ENCODE measurements at regions not wholly inside any gene's neighbourhood (a gene's known extent, or its start where the extent isn't known, plus 50 kb on each side); places are given as distances from the start of the nearest gene placed in this dataset.

DNA sequence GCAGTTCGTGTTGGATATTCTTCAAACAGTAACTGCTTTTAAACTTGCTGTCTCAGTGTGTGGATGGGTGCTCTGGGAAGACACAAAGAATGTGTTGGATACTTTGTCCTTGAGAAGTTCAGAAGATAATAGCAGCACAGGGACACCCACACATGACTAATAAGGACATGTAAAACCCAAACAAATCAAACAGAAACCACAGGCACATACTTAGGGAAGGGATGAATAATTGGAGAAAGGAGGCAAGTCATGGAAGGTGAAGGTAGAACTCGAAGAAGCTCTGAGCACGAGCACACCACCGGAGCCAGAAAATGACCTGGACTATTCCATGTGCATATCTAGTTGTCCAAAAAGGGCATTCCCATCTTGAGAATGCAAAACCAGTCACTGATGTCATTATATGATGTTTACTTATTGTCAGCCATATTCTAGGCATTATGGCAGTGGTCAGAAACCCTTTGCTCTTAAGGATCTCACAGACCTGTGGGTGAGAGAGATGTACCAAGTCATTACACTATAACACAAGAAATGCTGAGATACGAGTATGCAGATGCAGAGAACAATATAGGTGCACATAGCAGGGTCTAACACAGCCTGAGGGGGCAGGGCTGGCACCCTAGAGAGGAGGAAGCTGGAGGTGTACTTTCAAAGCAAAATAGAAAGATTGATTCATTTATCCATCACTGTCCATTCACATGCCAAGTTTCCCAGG is 152.9 kb downstream of the PIK3R1 start:
- DNase-seq (no peak), ATAC-seq (ENCODE audit: low FRiP score in 2 of 2) (no peak)
- peaks cover 0 to 4% (median 2%) of the 10 kb centered on the region in 4 donors for H3K4me1 ChIP-seq
- H3K36me3 ChIP-seq, result no peaks in the 10 kb centered on the region
- H3K27ac ChIP-seq, result no peak overlapping the region
- H3K9me3 ChIP-seq, result no peaks in the 10 kb centered on the region
- no peaks in the 10 kb centered on the region for H3K27me3 ChIP-seq
- H3K4me3 ChIP-seq, result no peak overlapping the region
- WGBS, 2 donors, result 92% methylated on average over 5 of the region's 5 CpGs
- TF ChIP-seq POLR2AphosphoS5 (IDR thresholded peaks at IDR 0.05), result no peak
- TF ChIP-seq EP300 (IDR thresholded peaks at IDR 0.05), result no peak
- TF ChIP-seq, protein P1, sequence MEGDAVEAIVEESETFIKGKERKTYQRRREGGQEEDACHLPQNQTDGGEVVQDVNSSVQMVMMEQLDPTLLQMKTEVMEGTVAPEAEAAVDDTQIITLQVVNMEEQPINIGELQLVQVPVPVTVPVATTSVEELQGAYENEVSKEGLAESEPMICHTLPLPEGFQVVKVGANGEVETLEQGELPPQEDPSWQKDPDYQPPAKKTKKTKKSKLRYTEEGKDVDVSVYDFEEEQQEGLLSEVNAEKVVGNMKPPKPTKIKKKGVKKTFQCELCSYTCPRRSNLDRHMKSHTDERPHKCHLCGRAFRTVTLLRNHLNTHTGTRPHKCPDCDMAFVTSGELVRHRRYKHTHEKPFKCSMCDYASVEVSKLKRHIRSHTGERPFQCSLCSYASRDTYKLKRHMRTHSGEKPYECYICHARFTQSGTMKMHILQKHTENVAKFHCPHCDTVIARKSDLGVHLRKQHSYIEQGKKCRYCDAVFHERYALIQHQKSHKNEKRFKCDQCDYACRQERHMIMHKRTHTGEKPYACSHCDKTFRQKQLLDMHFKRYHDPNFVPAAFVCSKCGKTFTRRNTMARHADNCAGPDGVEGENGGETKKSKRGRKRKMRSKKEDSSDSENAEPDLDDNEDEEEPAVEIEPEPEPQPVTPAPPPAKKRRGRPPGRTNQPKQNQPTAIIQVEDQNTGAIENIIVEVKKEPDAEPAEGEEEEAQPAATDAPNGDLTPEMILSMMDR (IDR thresholded peaks at IDR 0.05), result no peak
- TF ChIP-seq POLR2A (IDR thresholded peaks at IDR 0.05), result no peak

DNA sequence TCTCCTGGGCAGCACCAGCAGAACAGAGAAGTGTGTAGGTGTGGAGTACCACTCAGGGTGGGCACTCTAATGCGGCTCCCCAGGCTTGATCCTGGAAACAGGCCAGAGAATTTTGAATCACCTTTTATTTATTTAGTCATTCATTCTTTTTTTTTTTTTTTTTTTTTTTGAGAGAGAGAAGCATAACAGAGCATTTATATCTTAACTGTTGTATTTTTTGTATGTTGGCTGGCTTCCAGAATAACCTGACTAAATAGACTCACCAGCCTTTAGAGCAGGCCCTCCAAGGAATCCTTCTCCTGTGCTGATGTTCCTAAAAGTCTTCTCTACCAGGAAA is 153.4 kb downstream of the PIK3R1 start:
- H3K4me3 ChIP-seq, result no peak overlapping the region
- 50 to 52% methylated on average over 1 of the region's 1 CpG for WGBS, 2 donors
- H3K36me3 ChIP-seq, result no peaks in the 10 kb centered on the region
- H3K27me3 ChIP-seq, result no peaks in the 10 kb centered on the region
- TF ChIP-seq POLR2AphosphoS5 (IDR thresholded peaks at IDR 0.05) (no peak), POLR2A (IDR thresholded peaks at IDR 0.05) (no peak), EP300 (IDR thresholded peaks at IDR 0.05) (no peak)
- TF ChIP-seq, protein P1 (IDR thresholded peaks at IDR 0.05), result no peak
- ATAC-seq (ENCODE audit: low FRiP score in 2 of 2), result no peak
- H3K27ac ChIP-seq, result no peak overlapping the region
- H3K4me1 ChIP-seq, result peaks cover 0 to 4% (median 2%) of the 10 kb centered on the region in 4 donors
- no peaks in the 10 kb centered on the region for H3K9me3 ChIP-seq
- DNase-seq, result no peak

GRCh38 chr5:68369457-68370125 is 154.0 kb downstream of the PIK3R1 start:
- TF ChIP-seq POLR2A (IDR thresholded peaks at IDR 0.05), result no peak
- no peak for TF ChIP-seq EP300 (IDR thresholded peaks at IDR 0.05)
- no peak for TF ChIP-seq POLR2AphosphoS5 (IDR thresholded peaks at IDR 0.05)
- TF ChIP-seq, protein P1 (IDR thresholded peaks at IDR 0.05), result no peak
- DNase-seq, result no peak
- ATAC-seq (ENCODE audit: low FRiP score in 2 of 2), result no peak
- H3K27me3 ChIP-seq, result no peaks in the 10 kb centered on the region
- no peak overlapping the region for H3K27ac ChIP-seq
- peaks cover 0 to 4% (median 2%) of the 10 kb centered on the region in 4 donors for H3K4me1 ChIP-seq
- H3K4me3 ChIP-seq, result no peak overlapping the region
- 45 to 53% methylated on average over 7 of the region's 7 CpGs for WGBS, 2 donors
- no peaks in the 10 kb centered on the region for H3K9me3 ChIP-seq
- no peaks in the 10 kb centered on the region for H3K36me3 ChIP-seq

- TF ChIP-seq EP300 (IDR thresholded peaks at IDR 0.05), result no peak
- no peak for TF ChIP-seq POLR2A (IDR thresholded peaks at IDR 0.05)
- TF ChIP-seq, protein P1 (IDR thresholded peaks at IDR 0.05), result no peak
- TF ChIP-seq POLR2AphosphoS5 (IDR thresholded peaks at IDR 0.05), result no peak
- H3K36me3 ChIP-seq, result no peaks in the 10 kb centered on the region
- H3K9me3 ChIP-seq, result no peaks in the 10 kb centered on the region
Measured at GRCh38 chr5:68370196-68370595, 154.6 kb downstream of the PIK3R1 start.

More at GRCh38 chr5:68370196-68370595, 154.6 kb downstream of the PIK3R1 start:
- Histone ChIP-seq H3K4me1 (peaks cover 0 to 4% (median 2%) of the 10 kb centered on the region in 4 donors), H3K4me3 (no peak overlapping the region), H3K27me3 (no peaks in the 10 kb centered on the region), H3K27ac (no peak overlapping the region)
- WGBS, 2 donors, result 100% methylated on average over 2 of the region's 2 CpGs
- DNase-seq (no peak), ATAC-seq (ENCODE audit: low FRiP score in 2 of 2) (no peak)

All from upper lobe of left lung (tissue), 6 donors.